Right lobe of liver (tissue), 6 donors: ENCODE measurements at regions not wholly inside any gene's neighbourhood (a gene's known extent, or its start where the extent isn't known, plus 50 kb on each side); places are given as distances from the start of the nearest gene placed in this dataset.

Experiments used
- ATAC-seq, 4 donors: fragments of 200-7000 bp; cut with Tn5 transposase; one replicate each; pipeline ENCODE4 v1.9.1; 2020; ENCODE audit warnings: mild to moderate bottlenecking in 4 of 4, moderate library complexity in 4 of 4
- DNase-seq, 3 donors: peaks; one replicate each; pipeline ENCODE4 v3.0.0-alpha.2; 2020
- H3K27ac ChIP-seq, 3 donors: fragments of 200-600 bp; one replicate each; pipeline ENCODE4 v1.8.0; 2022
- H3K27me3 ChIP-seq, 2 donors: fragments of 200-600 bp; one replicate each; pipeline ENCODE4 v1.8.0; 2022
- H3K36me3 ChIP-seq, 4 donors: fragments of 200-600 bp; sonication (generic) in 1 of 4; one replicate each; pipeline versions ENCODE4 v1.5.1 to v1.8.0; 2017 to 2022; ENCODE audit warnings: control low read depth in 1 of 4
- H3K4me1 ChIP-seq, 4 donors: fragments of 200-600 bp; sonication (generic) in 1 of 4; one replicate each; pipeline versions ENCODE4 v1.5.1 to v1.8.0; 2017 to 2022; ENCODE audit warnings: control low read depth in 1 of 4
- H3K4me3 ChIP-seq, 3 donors: fragments of 200-600 bp; one replicate each; pipeline ENCODE4 v1.8.0; 2022
- H3K9me3 ChIP-seq, 4 donors: fragments of 200-600 bp; sonication (generic) in 1 of 4; one replicate each; pipeline versions ENCODE4 v1.5.1 to v1.8.0; 2017 to 2022; ENCODE audit warnings: control low read depth in 1 of 4
- CTCF ChIP-seq, 4 donors: fragments of 200-600 bp in 3 of 4; fragments of 450-650 bp in 1 of 4; IDR thresholded peaks; one replicate each; pipeline versions ENCODE4 v1.5.1 to v1.8.0; 2016 to 2022; ENCODE audit warnings: antibody characterized with exemption in 4 of 4, mild to moderate bottlenecking in 2 of 4
- POLR2A ChIP-seq: fragments of 450-650 bp; IDR thresholded peaks from one replicate; pipeline ENCODE4 v1.6.1; 2017; ENCODE audit warnings: antibody characterized with exemption, mild to moderate bottlenecking
- WGBS: methylation state at CpG from one replicate; pipeline ENCODE4 v1.1.6; 2018; ENCODE audit warnings: low coverage, low lambda C conversion rate; ENCODE audit not compliant: insufficient coverage; ENCODE audit errors: missing lambda C conversion rate; 5-methylcytosine and 5-hydroxymethylcytosine counted together
- intact Hi-C, 2 donors: fragments of 100-400 bp; cut with DNase I; formaldehyde crosslinking; loops; one replicate each; pipeline versions ENCODE4 v1.11.2 to v1.14.1; 2022
- donor health status: DM: no; HTN: yes; CAD: no.
- donor health status: DM: no; HTN: no; CAD: no.
- donor health status: DM: no; HTN: no; CAD: no.
- donor health status: DM: no; HTN: yes; CAD: no.
- donor health status: DM: no; HTN: yes; CAD: no.

- DNase-seq, result no peak
- no peak for ATAC-seq
- Histone ChIP-seq H3K27me3 (no peaks in the 10 kb centered on the region), H3K4me3 (no peak overlapping the region), H3K4me1 (no peaks in the 10 kb centered on the region), H3K36me3 (no peaks in the 10 kb centered on the region), H3K27ac (no peak overlapping the region), H3K9me3 (no peaks in the 10 kb centered on the region)
- no peak for TF ChIP-seq CTCF (IDR thresholded peaks at IDR 0.05)
- TF ChIP-seq POLR2A, result no peak
- 46% methylated on average over 5 of the region's 5 CpGs for WGBS
- intact Hi-C loops, result no loop called here
Observed at GRCh38 chr11:97158243-97158642, 768.4 kb downstream of the JRKL start.

GRCh38 chr11:97163631-97164191, 773.9 kb downstream of the JRKL start:
- no peaks in the 10 kb centered on the region for H3K9me3 ChIP-seq
- no peaks in the 10 kb centered on the region for H3K4me1 ChIP-seq
- ATAC-seq (no peak), DNase-seq (no peak)
- no peak overlapping the region for H3K4me3 ChIP-seq
- WGBS, result 69% methylated on average over 4 of the region's 4 CpGs
- TF ChIP-seq POLR2A, result no peak
- no peak for TF ChIP-seq CTCF (IDR thresholded peaks at IDR 0.05)
- no peaks in the 10 kb centered on the region for H3K27me3 ChIP-seq
- no peaks in the 10 kb centered on the region for H3K36me3 ChIP-seq
- intact Hi-C loops, result no loop called here
- no peak overlapping the region for H3K27ac ChIP-seq

- DNase-seq, result no peak
- no peaks in the 10 kb centered on the region for H3K36me3 ChIP-seq
- no peak for TF ChIP-seq CTCF (IDR thresholded peaks at IDR 0.05)
- TF ChIP-seq POLR2A, result no peak
- no peak for ATAC-seq
- no peaks in the 10 kb centered on the region for H3K9me3 ChIP-seq
- no peaks in the 10 kb centered on the region for H3K4me1 ChIP-seq
- H3K27ac ChIP-seq, result no peak overlapping the region
- 36% methylated on average over 3 of the region's 3 CpGs for WGBS
- no peaks in the 10 kb centered on the region for H3K27me3 ChIP-seq
- intact Hi-C loops, result no loop called here
- no peak overlapping the region for H3K4me3 ChIP-seq
Observed at GRCh38 chr11:97201743-97202612, 812.2 kb downstream of the JRKL start.

- Histone ChIP-seq H3K27me3 (no peaks in the 10 kb centered on the region), H3K4me3 (no peak overlapping the region), H3K4me1 (no peaks in the 10 kb centered on the region), H3K9me3 (no peaks in the 10 kb centered on the region), H3K27ac (no peak overlapping the region), H3K36me3 (no peaks in the 10 kb centered on the region)
- intact Hi-C loops, result no loop called here
- 47% methylated on average over 7 of the region's 8 CpGs for WGBS
- no peak for DNase-seq
- TF ChIP-seq POLR2A (no peak), CTCF (IDR thresholded peaks at IDR 0.05) (no peak)
- ATAC-seq, result no peak
Observed at GRCh38 chr11:97202613-97203292, 812.9 kb downstream of the JRKL start.
